ENCODE measurements at regions not wholly inside any gene's neighbourhood (a gene's known extent, or its start where the extent isn't known, plus 50 kb on each side); places are given as distances from the start of the nearest gene placed in this dataset.
A peak's percentile ranks its signal among the peaks of the same experiment; 100 is the strongest.
"Not testable (repeated sequence)": the region's sequence is repeated elsewhere in the genome, so short reads cannot be mapped to it uniquely, and the experiment has no call there.

- DNase-seq, result no peak
Measured at GRCh38 chr2:63740943-63741342, 100.8 kb upstream of the UGP2 start.

DNA sequence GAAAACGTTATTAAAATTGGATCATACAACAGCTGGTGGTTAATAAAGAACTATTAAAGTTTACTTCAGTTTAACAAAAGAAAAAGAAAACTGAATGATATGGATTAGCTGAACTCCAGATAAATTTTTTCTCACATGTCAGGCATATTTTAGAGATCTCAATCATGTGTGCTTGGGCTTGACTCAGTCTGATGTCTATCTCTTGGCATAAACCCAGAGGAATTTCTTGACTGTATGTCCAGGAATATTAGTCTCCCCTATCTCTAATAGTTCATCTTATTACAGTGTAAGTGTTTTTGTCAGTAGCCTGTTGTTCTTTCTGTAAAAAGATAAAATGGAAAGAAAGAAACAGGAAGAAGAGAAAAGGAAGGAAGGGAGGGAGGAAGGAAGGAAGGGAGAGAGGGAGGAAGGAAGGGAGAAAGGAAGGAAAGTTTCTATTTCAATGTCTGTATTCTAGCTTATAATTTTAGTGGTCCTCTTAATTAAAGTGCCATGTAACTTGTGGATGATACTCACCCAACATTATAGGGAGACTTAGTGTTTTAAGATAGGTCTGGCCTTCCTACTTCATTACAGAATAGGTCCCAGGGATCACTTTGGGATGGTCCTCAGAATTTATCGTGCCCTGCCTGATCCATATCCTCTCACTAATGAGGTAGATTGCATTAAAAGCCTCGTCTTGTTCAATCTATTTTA, 99.7 kb upstream of the UGP2 start:
- DNase-seq, result no peak

DNA sequence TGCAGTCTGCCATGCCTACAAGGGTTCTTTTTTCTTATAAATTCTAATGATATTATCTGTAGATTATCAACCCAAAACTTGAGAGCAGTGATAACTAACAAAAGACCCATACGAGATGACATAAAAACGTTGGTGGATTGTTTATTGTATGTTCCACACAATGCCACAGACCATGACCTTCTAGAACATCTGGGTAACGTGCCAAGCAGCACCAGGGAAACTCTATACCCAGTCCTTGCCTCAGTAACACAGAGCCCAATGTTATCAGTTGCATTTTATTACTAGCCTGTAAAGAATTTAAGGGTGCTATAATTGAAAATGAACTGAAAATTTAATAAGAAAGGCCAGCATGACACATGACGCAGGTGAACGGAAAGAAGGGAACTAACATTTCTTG, 99.1 kb upstream of the UGP2 start:
- DNase-seq, result no peak

DNA sequence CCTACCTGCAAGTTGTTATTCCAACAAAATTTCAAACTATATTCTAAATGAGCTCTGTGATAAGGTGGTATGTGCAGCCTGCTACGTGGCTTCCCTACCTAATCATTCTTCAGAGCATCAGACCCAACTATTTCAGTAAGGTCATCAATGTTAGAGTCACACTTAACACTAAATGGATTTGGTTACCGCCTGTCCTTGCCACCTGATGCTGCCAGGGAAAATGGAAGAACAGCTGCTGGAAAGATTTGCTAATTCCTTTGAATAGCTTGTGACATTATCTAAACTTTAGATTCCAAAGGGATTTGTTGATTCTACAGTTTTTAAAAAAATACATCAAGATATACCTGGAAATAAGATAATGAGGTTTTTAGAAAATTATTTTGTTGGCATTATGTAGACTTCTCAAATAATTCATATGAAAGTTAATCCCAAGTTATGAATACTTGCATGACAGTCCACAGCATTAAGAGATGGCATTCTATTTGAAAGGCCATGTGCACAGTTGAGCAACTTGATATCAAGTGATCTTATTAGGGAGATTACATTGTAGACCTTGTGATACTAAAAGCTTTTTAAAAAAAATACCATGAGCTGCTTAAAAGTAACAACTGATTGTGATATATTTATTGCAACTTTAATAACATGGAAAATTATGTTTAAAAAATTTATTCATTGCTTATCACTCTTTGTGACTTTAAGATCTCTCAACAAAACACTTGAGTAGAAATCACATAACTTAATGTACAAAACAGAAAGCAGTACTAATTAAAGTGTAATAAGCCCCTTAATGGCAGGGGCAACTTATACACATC, 98.3 kb upstream of the UGP2 start:
- DNase-seq, result no peak

- peak; percentile 2 to 34 for DNase-seq
Measured at GRCh38 chr2:63743982-63744966, 97.4 kb upstream of the UGP2 start.

DNA sequence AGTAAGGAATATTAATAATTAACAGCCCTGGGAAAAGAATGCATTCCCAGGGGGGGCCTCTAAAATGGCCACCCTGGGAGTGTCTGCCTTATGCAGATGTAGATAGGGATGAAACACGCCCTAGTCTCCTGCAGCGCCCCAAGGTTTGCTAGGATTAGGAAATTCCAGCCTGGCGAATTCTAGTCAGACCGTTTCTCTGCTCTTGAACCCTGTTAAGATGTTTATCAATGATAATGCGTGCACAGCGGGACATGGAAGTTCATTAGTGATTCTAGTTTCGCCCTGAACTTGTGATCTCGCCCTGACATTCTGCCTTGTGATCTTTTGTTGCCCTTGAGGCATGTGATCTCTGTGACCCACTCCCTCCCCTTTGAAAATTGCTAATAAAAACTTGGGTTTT, 95.1 kb upstream of the UGP2 start:
- not testable (repeated sequence) for DNase-seq

DNA sequence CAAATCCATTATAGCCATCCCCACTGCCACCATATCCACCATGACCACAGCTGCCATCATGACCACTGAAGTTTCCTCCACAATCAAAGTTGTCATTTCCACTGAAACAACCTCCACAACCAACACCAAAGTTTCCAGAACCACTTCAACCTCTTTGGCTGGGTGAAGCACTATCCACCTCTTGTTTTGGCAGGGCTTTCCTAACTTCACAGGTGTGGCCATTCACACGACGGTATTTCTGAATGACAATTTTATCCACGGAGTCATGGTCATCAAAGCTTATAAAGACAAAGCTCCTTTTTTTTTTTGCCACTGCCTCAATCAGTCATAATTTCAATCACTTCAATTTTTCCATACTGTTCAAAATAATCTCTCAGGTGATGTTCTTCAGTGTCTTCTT, 89.8 kb upstream of the UGP2 start:
- DNase-seq, result no peak

DNA sequence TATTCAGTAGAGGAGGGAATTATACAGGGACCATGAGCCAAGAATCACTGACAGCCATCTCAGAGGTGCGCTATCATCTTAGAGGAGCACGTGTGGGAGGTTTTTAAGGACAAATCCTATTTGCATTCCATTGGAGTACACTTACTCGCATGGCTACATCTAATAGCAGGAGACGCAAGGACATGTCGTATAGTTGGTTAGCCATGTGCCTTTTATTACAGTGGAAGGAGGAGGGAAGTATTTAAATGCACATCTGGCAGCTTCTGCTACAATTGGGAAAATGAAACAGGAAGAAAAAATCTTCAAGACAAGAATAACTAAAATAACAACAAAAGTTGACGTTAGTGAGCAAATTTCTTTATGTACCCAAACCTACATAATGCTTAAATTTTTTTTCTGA, 86.5 kb upstream of the UGP2 start:
- peak in 1 of 2 donors; percentile 8 for DNase-seq

- no peak for DNase-seq
Measured at GRCh38 chr2:63755965-63756364, 85.7 kb upstream of the UGP2 start.

- no peak for DNase-seq
Measured at GRCh38 chr2:63763391-63763941, 78.2 kb upstream of the UGP2 start.

GRCh38 chr2:63764630-63765029, 77.1 kb upstream of the UGP2 start:
- DNase-seq, result no peak

GRCh38 chr2:63765117-63765516, 76.6 kb upstream of the UGP2 start:
- DNase-seq, result no peak

DNA sequence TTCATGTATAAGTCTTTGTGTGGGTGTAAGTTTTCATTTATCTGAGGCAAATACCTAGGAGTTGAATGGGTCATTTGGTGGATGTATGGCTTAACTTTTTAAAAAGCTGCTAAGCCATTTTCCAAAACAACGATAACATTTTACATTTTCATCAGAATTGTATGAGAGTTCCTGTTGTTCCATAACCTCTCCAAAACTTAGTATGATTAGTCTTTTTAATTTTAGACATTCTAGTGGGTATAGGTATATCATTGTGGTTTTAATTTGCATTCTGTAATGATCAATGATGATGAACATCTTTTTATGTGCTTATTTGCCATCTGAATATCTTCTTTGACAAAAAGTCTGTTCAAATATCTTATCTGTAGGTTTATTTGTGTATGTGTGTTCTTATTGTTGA, 74.4 kb upstream of the UGP2 start:
- no peak for DNase-seq

DNA sequence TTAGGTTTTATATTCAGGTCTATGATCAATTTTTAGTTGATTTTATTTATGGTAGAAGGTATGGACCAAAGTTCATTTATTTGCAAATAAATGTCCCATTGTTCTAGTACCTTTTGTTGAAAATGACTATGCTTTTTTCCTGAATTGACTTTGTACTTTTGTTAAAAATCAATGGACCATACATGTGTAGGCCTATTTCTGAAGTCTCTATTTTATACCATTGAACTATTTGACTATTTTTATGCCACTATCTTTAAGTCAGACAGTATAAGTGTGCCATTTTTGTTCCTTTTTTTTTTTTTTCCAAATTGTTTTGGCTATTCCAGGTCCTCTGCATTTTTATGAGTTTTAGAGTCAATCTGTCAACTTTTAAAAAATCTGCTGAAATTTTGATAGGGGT, 73.6 kb upstream of the UGP2 start:
- DNase-seq, result no peak

DNA sequence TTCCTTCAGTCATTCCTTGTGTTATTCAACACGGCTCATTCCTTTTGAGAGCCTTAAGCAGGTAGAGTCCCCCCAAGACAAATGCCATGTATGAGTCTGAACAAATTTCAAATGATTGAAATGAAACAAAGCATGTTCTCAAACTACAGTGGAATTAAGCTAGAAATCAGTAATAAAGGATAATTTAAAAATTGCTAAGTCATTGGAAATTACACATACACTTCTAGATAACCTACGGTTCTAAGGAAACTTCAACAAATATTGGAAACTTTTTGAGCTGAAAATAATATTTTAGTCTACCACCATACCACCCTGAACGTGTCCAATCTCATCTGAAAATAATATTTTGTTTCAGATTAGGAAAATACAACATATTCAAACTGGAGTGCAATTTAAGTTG, 71.8 kb upstream of the UGP2 start:
- no peak for DNase-seq

- no peak for DNase-seq
Measured at GRCh38 chr2:63772061-63772460, 69.6 kb upstream of the UGP2 start.

GRCh38 chr2:63775191-63775590, 66.5 kb upstream of the UGP2 start:
- no peak for DNase-seq

DNA sequence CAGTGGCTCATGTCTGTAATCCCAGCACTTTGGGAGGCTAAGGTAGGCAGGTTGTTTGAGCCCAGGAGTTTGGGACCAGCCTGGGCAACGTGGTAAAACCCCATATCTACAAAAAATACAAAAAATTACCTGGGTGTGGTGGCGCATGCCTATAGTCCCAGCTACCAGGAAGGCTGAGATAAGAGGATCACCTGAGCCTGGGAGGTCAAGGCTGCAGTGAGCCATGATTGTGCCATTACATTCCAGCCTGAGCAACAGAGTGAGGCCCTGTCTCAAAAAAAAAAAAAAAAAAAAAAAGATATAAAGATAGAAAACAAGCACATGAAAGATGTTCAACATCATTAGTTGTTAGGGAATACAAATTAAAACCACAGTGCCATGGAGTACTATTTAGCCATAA, 65.3 kb upstream of the UGP2 start:
- DNase-seq, result no peak

- no peak for DNase-seq
Measured at GRCh38 chr2:63777816-63778215, 63.9 kb upstream of the UGP2 start.

DNA sequence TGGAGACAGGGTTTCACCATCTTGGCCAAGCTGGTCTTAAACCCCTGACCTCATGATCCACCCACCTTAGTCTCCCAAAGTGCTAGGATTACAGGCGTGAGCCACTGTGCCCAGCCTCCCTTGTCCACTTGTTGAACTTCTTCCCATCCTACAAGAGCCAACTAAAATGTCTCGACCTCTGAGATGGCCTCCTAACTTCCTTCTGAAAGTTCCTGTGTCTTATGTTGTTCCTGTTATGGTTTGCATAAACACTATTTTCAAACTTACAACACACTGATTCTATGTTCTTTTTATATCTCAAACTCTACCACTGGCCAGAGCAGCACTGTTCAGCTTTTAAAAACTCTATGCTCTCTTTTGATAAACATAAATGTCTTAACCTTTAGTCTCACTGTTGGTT, 63.3 kb upstream of the UGP2 start:
- DNase-seq, result peak; percentile 49 to 61

DNA sequence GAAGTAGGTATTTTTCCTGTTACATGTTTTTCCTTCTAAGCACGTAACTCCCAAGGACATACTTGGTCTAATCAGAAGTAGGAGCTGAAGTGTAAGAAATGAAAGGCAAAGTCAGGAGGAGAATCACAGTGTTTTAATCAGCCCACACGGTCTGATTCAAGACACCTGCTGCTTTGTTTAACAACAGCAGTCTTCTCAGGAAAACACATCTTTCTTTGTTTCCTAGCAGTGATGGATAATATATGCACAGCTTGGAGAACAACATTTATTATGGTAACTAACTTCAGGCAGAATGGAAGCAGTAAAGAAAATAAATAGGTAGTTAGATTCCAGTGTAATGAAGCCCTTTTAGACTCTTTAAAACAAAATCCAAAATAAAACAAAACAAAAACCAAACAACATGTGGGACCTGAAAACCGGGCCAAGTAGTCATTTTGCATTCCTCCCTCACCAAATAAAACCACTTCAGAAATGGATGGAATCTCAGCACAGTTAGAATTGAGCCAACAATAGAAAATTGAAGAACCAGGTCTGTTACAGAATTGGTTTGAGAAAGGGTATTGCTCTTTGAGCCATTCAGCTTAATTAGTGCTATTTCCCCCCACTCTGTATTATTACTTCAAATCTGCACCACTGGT, 61.1 kb upstream of the UGP2 start:
- DNase-seq, result no peak

- peak in 1 of 2 donors; percentile 53 for DNase-seq
Measured at GRCh38 chr2:63784461-63784860, 57.2 kb upstream of the UGP2 start.

All from inflammatory macrophage (primary cell).